ENCODE measurements at regions not wholly inside any gene's neighbourhood (a gene's known extent, or its start where the extent isn't known, plus 50 kb on each side); places are given as distances from the start of the nearest gene placed in this dataset.

DNA sequence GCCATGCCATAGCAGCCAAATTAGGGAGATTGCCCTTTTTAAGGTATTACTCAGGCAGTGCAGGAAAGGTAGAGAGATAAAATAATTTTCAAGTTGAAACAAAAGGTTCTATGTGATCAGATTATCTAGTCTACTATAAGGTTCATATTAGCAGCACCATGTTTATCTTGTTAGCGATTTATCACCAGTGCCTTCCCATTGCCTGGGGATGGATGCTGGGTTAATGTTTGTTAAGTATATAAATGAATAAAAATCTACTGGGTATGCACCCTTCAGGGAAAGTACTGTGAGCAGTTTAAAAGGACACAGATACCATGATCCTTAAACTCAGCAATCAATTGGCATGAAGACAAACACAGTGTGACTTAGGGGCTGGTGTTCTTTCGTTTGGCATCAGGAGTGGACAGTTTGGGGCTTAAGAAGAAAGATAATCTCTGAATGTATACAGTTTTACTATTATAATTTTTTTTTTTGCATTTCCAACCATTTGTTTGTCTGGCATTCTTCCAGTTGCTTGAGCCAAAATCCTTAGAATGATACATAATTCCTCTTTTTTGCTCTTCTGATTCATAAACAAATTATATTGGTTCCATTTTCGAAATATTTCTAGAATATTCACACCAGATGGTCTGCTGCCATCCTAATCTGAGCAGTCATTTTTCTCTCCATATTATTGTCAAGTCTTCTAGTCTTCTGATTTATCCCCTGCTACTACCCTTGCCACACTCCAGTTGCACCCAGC lies 512.8 kb upstream of the SLC8A1 start:
- peaks cover 13 to 49% (median 19%) of the 10 kb centered on the region in 6 donors for H3K9me3 Mint-ChIP-seq
- H3K4me3 Mint-ChIP-seq = no peak overlapping the region

DNA sequence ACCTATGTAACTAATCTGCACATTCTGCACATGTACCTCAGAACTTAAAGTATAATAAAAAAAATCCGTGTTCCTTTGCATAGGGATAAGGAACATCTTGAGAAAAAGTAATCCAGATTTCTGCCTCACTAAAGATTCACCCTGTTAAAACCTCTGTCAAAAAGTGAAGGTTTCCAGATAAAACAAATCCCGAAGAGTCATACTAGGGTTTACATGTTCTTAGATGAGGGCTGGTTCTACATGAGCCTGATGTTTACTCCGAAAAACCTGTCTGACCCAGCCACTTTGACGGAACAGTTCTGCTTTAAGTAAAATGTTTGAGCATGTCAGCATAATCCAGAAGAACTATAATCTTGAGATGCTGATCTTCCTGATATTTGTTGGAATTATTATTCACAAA lies 515.6 kb upstream of the SLC8A1 start:
- Mint-ChIP-seq H3K27ac (no peak overlapping the region), H3K36me3 (peaks cover 0 to 7% (median 5%) of the 10 kb centered on the region in 3 donors), H3K9me3 (peaks cover 14 to 44% (median 16%) of the 10 kb centered on the region in 6 donors), H3K27me3 (ENCODE audit: low read depth in 3 of 3) (no peaks in the 10 kb centered on the region), H3K4me3 (no peak overlapping the region), H3K4me1 (no peaks in the 10 kb centered on the region)
- DNase-seq = no peak

More for the DNA sequence above, 512.8 kb upstream of the SLC8A1 start:
- Mint-ChIP-seq H3K4me1 (no peaks in the 10 kb centered on the region), H3K36me3 (peaks cover 0 to 7% (median 5%) of the 10 kb centered on the region in 3 donors), H3K27me3 (ENCODE audit: low read depth in 3 of 3) (no peaks in the 10 kb centered on the region), H3K27ac (no peak overlapping the region)
- DNase-seq = no peak

DNA sequence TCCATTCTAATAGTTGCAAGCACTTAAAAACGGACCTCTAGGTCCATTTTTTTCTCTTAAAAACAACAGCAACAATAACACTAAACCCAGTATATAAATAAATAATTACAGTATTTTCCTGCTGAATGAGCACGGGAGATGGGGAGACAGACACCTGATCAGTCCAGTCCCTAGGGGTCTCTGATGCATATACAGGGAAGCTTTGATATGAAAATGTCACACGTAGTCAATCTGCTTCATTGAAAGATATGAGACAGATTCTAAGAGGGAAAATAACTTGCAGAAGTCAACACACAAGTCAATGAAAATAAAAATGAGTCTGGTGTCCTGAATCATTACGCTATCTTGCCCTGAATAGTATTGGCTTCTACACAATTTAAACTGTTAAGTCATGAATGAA lies 523.3 kb upstream of the SLC8A1 start:
- H3K36me3 Mint-ChIP-seq = no peaks in the 10 kb centered on the region
- no peaks in the 10 kb centered on the region for H3K27me3 Mint-ChIP-seq (ENCODE audit: low read depth in 3 of 3)
- no peak for DNase-seq
- no peak overlapping the region for H3K27ac Mint-ChIP-seq
- no peak overlapping the region for H3K4me3 Mint-ChIP-seq
- no peaks in the 10 kb centered on the region for H3K4me1 Mint-ChIP-seq
- peaks cover 0 to 14% (median 4%) of the 10 kb centered on the region in 6 donors for H3K9me3 Mint-ChIP-seq

DNA sequence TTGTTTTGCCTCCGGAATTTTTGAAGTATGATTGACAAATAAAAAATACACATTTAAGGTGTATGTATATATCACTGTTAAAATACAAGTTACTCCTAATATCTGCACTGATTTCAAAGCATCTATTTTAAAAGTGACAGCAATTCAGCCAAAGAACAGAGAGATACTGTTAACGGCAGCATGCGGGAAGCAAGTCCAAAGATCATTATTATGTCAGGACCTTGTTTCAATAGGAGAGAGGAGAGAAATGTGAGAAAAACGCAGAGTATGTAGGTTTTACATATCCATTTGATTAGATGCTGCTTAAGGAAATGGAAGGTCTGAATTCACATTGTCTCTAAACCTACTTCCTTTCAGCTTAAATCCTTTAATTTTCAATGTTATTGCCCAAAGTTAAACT lies 545.5 kb upstream of the SLC8A1 start:
- Mint-ChIP-seq H3K27me3 (ENCODE audit: low read depth in 3 of 3) (peaks cover 0 to 2% (median 0%) of the 10 kb centered on the region in 3 donors), H3K9me3 (peaks cover 5 to 23% (median 9%) of the 10 kb centered on the region in 6 donors), H3K36me3 (no peaks in the 10 kb centered on the region), H3K4me3 (no peak overlapping the region), H3K27ac (no peak overlapping the region), H3K4me1 (no peaks in the 10 kb centered on the region)
- DNase-seq = no peak

DNA sequence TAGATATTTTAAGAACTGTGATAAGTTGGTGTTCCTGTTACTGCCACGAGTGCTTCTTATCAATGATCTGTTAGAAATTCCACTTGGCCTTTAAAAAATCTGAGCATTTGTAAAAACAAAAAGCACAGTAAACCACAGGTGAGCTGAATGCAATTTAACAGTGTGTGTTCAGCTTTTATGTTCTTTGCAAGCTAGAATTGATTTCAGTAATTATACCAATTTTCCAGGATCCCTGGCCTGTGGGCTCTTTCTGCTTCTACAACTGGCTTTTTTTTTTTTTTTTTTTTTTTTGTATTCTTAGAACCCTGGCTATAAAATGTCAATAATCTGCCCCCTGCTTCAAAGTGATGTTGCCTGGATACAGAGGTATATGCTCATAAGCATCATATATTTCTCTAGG lies 548.5 kb upstream of the SLC8A1 start:
- H3K27me3 Mint-ChIP-seq (ENCODE audit: low read depth in 3 of 3) = peaks cover 0 to 2% (median 0%) of the 10 kb centered on the region in 3 donors
- H3K9me3 Mint-ChIP-seq = peaks cover 5 to 23% (median 9%) of the 10 kb centered on the region in 6 donors
- H3K4me1 Mint-ChIP-seq = no peaks in the 10 kb centered on the region
- H3K27ac Mint-ChIP-seq = no peak overlapping the region
- H3K4me3 Mint-ChIP-seq = no peak overlapping the region
- no peaks in the 10 kb centered on the region for H3K36me3 Mint-ChIP-seq
- no peak for DNase-seq

DNA sequence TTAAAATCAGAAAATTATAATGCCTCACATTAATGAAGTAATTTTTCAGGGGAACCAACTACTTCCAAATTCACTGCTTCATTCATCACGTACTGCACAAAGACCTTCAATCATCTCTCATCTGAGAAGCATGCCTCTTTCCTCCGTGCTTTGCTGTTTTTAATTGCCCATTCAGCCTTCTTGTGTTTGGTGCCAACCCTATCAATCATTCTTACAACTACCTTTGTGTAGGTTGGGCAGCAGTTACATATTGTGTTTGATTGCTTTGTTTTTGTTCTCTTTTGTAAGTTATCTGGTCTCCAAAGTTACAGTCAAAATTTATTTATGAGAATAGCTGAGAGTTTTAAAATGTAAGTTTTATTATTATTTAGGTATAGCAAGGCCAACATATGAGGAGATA lies 549.0 kb upstream of the SLC8A1 start:
- Mint-ChIP-seq H3K9me3 (peaks cover under 1 to 17% (median 7%) of the 10 kb centered on the region in 6 donors), H3K4me1 (no peaks in the 10 kb centered on the region), H3K27ac (no peak overlapping the region), H3K36me3 (no peaks in the 10 kb centered on the region), H3K4me3 (no peak overlapping the region), H3K27me3 (ENCODE audit: low read depth in 3 of 3) (peaks cover 0 to 2% (median 0%) of the 10 kb centered on the region in 3 donors)
- no peak for DNase-seq

DNA sequence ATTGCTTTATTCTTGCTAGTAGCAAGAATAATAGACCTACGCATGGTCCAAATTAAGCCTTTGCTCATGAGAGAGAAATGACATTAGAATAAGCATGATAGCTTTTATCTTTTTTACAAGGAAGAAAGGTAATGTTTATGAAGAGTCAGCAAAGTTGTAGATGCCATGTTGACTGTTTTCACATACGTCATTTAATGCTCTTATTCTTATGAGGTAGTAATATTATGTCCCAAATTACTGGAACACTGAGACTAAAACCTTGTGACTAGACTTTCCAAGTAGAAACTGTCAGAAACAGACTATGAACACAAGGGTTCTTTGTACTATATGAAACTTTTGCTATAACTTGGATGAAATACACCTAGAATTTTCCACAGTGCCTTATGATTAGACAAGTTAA lies 552.8 kb upstream of the SLC8A1 start:
- no peak for DNase-seq
- peaks cover 0 to 9% (median 4%) of the 10 kb centered on the region in 6 donors for H3K9me3 Mint-ChIP-seq
- no peak overlapping the region for H3K4me3 Mint-ChIP-seq
- peaks cover 0 to 2% (median 0%) of the 10 kb centered on the region in 3 donors for H3K27me3 Mint-ChIP-seq (ENCODE audit: low read depth in 3 of 3)
- no peaks in the 10 kb centered on the region for H3K4me1 Mint-ChIP-seq
- H3K27ac Mint-ChIP-seq = no peak overlapping the region
- H3K36me3 Mint-ChIP-seq = no peaks in the 10 kb centered on the region

DNA sequence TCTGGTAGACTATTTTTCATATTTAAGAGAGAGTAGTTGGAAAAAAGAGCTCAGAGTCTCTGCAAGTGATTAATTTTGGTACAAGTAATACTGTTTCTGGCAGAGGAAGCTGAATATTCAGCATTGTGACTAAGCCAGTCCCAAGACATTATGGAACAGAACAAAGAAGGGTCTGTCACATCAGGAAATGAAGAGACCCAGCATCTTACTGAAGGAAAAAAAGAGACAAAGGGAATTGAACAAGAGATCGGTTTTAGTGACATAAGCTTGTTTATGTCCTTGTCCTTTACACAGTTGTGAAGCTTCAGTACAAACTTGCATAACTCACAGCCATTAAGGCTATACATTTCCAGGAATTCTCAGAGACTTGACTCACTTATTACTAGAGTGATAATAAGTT lies 568.5 kb upstream of the SLC8A1 start:
- no peaks in the 10 kb centered on the region for H3K4me1 Mint-ChIP-seq
- H3K9me3 Mint-ChIP-seq = peaks cover 1 to 15% (median 4%) of the 10 kb centered on the region in 6 donors
- H3K4me3 Mint-ChIP-seq = no peak overlapping the region
- H3K27me3 Mint-ChIP-seq (ENCODE audit: low read depth in 3 of 3) = peaks cover 0 to 2% (median 0%) of the 10 kb centered on the region in 3 donors
- no peak overlapping the region for H3K27ac Mint-ChIP-seq
- H3K36me3 Mint-ChIP-seq = no peaks in the 10 kb centered on the region
- DNase-seq = no peak

DNA sequence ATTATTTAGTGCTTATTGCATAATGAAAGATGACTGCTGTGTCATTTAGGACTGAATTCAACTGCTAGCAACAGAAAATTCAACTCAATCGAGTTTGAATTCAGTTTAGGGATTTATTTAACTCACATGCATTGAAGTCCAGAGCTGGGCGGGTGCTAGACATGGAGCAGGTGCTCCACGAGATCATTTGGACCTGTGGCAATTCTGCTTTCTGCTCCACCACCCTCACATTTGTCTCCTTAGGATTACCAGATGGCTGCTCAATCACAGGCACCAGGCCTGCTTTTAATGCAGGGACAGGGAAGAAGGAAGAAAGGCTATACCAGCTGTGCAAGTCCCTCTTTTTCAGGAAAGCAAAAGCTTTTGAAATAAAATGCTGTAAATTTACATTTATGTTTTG lies 572.9 kb upstream of the SLC8A1 start:
- Mint-ChIP-seq H3K9me3 (peaks cover 0 to 5% (median 2%) of the 10 kb centered on the region in 6 donors), H3K27me3 (ENCODE audit: low read depth in 3 of 3) (peaks cover 0 to 2% (median 0%) of the 10 kb centered on the region in 3 donors), H3K4me1 (peaks cover 0 to 5% of the 10 kb centered on the region in 2 donors), H3K36me3 (no peaks in the 10 kb centered on the region), H3K4me3 (no peak overlapping the region), H3K27ac (no peak overlapping the region)
- DNase-seq = no peak

DNA sequence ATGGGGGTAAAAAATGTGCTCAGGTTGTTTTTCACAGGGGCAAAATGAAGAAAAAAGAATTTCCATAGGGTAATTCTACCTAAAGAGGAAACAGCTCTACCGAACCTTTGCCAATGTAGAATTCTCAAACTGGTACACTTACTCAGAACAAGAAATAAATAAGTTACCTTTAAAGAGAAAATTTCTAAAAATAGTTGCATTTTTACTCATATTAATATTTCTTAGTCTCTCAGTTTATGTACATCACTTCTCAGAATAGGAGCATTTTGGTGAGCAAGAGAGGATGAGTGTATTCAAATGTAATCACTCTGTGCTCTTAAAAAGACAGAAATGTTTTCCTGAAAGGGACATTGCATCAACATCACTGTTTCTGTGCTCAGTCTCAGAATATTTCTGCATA lies 574.7 kb upstream of the SLC8A1 start:
- no peak for DNase-seq
- H3K4me3 Mint-ChIP-seq = no peak overlapping the region

DNA sequence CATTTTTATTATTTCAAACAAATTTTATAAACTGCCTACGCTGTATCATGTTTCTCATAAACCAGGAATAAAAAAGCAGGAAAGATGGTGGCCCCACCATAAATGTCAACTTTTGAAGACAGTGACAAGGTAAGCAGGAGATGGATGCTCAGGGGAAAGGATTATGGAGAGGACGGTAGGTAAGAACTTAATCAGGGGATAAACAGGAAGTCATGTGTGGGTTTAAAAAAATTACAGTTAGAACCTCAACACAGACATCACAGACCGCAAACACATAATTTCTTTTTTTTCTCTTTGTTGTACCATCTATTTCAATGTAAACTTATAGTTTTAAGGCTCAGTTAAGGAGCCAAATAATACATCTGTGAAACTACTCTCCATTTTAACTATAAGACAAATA lies 575.2 kb upstream of the SLC8A1 start:
- Mint-ChIP-seq H3K9me3 (peaks cover 0 to 9% (median under 1%) of the 10 kb centered on the region in 6 donors), H3K27ac (no peak overlapping the region), H3K4me3 (no peak overlapping the region), H3K36me3 (no peaks in the 10 kb centered on the region), H3K4me1 (peaks cover 0 to 5% of the 10 kb centered on the region in 2 donors), H3K27me3 (ENCODE audit: low read depth in 3 of 3) (peaks cover 0 to 2% (median 0%) of the 10 kb centered on the region in 3 donors)
- peak in 1 of 3 donors; percentile 1 for DNase-seq

More for the DNA sequence above, 574.7 kb upstream of the SLC8A1 start:
- no peak overlapping the region for H3K27ac Mint-ChIP-seq
- peaks cover 0 to 5% of the 10 kb centered on the region in 2 donors for H3K4me1 Mint-ChIP-seq
- peaks cover 0 to 9% (median 2%) of the 10 kb centered on the region in 6 donors for H3K9me3 Mint-ChIP-seq
- peaks cover 0 to 2% (median 0%) of the 10 kb centered on the region in 3 donors for H3K27me3 Mint-ChIP-seq (ENCODE audit: low read depth in 3 of 3)
- H3K36me3 Mint-ChIP-seq = no peaks in the 10 kb centered on the region

DNA sequence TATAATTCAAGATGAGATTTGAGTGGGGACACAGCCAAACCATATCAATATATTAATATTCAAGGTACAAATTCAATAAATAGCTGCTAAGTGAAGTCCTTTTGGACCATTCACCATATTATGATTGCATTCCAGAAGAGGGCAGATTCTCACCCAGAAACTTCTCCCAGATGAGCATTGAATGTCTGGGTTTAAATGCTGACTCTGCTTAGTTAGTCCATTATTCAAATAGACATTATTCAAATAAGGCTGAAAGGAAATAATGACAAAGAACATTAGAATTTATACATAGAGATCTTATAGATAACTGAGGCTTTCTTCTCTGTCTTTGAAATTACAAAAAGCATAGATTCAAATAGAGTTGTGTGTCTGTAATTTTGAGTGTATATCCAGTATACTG lies 579.4 kb upstream of the SLC8A1 start:
- H3K4me1 Mint-ChIP-seq = peaks cover 0 to 5% of the 10 kb centered on the region in 2 donors
- H3K27me3 Mint-ChIP-seq (ENCODE audit: low read depth in 3 of 3) = no peaks in the 10 kb centered on the region
- H3K27ac Mint-ChIP-seq = no peak overlapping the region
- DNase-seq = no peak
- peaks cover 0 to 19% (median 2%) of the 10 kb centered on the region in 6 donors for H3K9me3 Mint-ChIP-seq
- H3K4me3 Mint-ChIP-seq = no peak overlapping the region
- H3K36me3 Mint-ChIP-seq = no peaks in the 10 kb centered on the region

DNA sequence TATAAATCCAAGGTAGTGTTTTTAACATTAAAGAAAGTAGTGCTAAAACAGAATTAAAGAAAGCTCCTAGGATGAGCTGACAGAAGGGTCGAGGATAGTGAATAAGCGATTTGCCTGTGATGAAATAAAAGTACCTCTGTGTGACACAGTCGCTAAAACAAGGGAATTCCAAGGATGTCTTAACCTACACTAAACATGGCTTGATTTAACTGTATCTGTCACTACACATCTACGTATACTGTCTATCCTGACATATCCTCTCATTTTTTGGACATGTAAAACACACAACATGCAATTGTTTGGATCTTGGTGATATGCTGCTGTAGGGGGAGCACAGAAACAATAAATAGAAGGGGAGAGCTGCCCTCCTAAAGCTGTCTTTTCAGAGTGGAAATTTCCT lies 580.8 kb upstream of the SLC8A1 start:
- Mint-ChIP-seq H3K36me3 (no peaks in the 10 kb centered on the region), H3K4me1 (no peaks in the 10 kb centered on the region), H3K27me3 (ENCODE audit: low read depth in 3 of 3) (no peaks in the 10 kb centered on the region), H3K9me3 (peaks cover 0 to 23% (median 2%) of the 10 kb centered on the region in 6 donors), H3K4me3 (no peak overlapping the region), H3K27ac (no peak overlapping the region)
- DNase-seq = no peak

DNA sequence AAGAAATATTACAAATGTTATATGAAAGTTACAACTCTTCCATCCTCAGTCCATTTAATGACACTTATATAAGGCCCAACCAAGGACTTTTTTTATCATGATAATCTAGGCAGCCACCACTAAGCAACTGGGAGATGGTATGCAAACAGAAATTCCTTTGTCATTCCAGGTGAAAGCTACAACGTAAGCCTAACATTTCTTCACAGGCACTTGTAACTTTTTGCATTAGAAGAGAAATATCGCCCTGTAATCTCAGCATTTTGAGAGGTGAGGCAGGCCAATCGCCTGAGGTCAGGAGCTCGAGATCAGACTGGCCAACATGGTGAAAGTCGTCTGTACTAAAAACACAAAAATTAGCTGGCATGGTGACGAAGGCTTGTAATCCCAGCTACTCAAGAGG lies 581.2 kb upstream of the SLC8A1 start:
- no peaks in the 10 kb centered on the region for H3K4me1 Mint-ChIP-seq
- H3K36me3 Mint-ChIP-seq = no peaks in the 10 kb centered on the region
- peaks cover 0 to 22% (median 2%) of the 10 kb centered on the region in 6 donors for H3K9me3 Mint-ChIP-seq
- no peak overlapping the region for H3K27ac Mint-ChIP-seq
- no peak for DNase-seq
- no peaks in the 10 kb centered on the region for H3K27me3 Mint-ChIP-seq (ENCODE audit: low read depth in 3 of 3)
- H3K4me3 Mint-ChIP-seq = no peak overlapping the region

DNA sequence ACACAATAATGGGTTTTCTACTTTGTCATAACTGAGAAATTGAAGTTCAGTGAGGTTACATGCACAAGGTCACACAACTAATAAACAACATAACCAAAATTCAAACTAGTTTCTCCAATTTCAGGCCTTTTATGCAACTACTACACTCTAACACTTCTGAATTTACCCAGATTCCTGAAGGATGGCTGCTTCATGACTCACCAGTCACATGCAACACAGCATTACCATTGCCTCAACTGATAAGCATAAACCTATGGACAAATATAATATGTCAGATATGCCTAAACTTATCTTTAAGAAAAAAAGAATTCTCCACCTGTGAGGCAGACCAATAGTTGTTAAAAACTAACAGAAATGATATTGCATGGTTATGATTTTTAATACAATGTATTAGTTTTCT lies 586.5 kb upstream of the SLC8A1 start:
- Mint-ChIP-seq H3K27me3 (ENCODE audit: low read depth in 3 of 3) (peaks cover 0 to 1% (median 0%) of the 10 kb centered on the region in 3 donors), H3K27ac (no peak overlapping the region), H3K4me1 (no peaks in the 10 kb centered on the region), H3K9me3 (peaks cover 0 to 34% (median 5%) of the 10 kb centered on the region in 6 donors), H3K36me3 (peaks cover 0 to 3% (median 0%) of the 10 kb centered on the region in 3 donors), H3K4me3 (no peak overlapping the region)
- DNase-seq = no peak

All from immature natural killer cell (primary cell).